ENCODE measurements at regions not wholly inside any gene's neighbourhood (a gene's known extent, or its start where the extent isn't known, plus 50 kb on each side); places are given as distances from the start of the nearest gene placed in this dataset.
"Not testable (repeated sequence)": the region's sequence is repeated elsewhere in the genome, so short reads cannot be mapped to it uniquely, and the experiment has no call there.

DNA sequence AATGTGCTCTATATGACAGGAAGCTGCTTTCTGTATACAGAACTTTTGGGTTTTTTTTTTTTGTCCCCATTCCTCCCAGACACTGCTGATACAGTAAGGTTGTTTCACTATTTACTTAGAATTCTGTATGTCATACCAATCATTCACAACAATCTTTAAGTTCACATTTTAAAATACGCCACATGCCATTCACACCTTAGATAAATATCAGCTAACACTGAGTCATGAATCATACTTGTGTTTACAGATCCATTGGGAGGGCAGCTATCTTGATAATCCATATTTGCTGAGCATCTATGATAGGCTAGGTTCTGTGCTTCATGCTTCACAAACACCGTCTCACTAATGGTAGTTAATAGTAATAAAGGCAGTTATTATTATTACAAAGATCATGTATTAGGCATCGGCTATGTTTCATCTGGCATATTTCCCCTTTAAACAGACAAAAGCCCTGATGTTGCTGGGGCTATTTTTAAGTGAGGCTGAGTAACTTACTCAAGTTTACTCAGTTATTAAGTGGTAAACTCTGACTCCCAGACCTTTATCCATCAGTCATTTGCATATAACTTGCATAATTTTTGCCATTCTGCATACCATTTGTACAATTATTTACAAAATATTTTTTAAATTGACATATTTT, 152.2 kb upstream of the HMHB1 start:
- DNase-seq = no peak

DNA sequence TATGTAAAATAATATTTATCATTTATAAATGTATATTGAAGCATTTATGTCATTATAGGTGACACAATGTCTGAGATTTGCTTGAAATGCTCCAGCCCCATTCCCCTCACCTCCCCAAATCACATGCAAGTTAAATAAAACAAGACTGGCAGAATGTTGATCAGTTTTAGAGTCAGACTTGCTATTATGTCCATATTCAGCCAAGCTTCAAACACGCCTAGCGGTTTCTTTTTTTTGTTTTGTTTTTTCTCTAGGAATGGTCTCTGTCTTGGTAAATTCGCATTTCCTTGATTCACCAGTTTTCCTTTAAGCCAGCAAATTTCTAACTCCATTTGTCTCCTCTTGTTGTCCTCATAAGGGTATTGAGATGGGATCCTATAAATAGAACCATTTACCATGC, 153.0 kb upstream of the HMHB1 start:
- DNase-seq = no peak

DNA sequence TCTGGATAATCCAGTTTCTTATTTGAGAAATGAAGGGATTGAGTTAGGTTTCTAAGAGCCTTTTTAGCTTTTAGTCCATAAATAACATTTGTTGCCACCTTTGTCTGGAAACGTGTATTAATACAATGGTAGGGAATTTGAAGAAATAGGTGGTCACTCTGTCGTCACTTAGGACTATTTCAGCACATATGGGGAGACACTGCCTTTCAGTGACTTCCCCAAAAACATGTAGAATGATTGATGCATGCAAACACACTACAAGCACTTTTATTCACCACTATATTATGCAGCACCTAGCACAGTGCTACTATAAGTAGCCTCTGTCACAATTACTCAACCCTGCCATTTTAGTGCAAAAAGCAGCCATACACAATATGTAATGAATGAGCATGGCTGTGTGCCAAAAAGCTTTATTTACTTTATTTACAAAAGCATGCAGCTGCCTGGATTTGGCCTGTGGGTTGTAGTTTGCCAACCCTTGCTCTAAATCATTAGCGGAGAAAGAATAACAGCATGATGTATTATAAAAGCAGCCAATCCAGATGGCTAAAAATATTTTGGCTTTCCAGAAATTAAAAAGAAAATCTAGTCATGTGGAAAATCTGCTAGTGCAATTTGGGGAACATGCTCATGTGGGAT, 154.2 kb upstream of the HMHB1 start:
- no peak for DNase-seq

DNA sequence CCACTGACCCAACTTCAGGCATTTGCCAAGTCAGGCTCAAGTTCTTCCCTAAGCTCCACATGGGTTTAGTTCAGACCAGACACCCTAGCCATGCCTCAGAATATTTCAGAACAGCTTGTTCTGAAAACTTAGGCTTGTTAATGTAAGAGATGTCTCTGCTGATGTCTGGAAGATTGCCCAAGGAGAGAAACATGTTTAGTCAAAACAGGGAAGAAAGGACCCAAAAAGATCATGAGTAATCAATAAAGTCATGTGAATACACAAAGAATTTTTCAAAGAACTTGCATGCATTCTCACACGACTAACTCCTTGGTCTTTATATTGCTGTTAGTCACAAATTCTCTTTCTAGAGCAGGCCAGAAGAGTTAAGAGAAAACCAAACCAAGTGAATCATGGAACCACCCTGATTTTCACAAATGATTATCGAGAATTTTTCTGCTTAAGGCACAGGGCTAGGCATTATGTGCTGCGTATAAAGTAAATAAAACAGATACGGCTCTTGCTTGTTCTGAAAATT, 158.1 kb upstream of the HMHB1 start:
- DNase-seq = no peak

DNA sequence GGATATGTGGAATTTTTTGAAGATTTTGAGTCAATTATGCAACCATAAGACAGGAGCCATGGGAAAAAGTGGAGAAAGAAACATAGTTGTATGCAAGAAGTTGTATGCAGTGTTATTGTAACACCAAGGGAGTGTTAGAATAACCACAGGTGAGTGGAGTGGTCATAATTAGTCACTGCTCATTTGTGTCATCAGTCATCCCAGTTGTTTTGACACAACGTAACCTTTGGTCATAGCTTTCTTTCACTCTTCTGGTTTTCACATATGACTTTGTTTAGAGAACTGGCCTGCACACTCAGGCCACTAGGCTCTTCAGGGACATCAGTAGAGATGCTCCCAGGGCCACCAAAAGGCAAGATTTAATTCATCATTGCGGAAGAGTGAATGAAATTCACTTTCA, 158.7 kb upstream of the HMHB1 start:
- no peak for DNase-seq

DNA sequence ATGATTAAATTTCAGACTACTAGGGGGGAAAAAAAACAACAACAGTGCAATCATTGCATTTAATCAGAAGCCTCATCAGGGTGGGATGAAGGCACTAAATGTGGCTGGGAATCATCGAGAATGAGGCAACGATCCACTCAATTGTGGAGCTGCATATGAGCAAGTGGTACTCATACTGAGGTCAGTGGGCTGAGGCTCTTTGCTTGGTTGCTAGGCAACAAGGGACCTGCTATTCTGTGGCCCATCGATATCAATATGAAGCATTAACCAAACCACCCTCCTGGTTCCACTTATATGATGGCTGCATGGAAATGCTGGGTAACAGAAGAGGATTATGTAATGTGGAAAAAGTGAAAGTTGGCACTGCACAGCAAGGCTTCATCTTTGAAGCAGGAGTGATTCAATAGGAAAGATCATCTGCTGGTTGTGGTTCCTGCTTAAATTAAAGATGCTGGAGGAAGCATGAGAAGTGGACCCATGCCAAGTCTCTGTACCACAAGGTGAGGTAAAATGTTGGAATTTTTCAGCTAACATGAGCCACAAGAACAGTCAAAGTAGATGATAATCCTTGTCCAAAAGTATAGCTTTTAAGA, 159.8 kb upstream of the HMHB1 start:
- DNase-seq = no peak

DNA sequence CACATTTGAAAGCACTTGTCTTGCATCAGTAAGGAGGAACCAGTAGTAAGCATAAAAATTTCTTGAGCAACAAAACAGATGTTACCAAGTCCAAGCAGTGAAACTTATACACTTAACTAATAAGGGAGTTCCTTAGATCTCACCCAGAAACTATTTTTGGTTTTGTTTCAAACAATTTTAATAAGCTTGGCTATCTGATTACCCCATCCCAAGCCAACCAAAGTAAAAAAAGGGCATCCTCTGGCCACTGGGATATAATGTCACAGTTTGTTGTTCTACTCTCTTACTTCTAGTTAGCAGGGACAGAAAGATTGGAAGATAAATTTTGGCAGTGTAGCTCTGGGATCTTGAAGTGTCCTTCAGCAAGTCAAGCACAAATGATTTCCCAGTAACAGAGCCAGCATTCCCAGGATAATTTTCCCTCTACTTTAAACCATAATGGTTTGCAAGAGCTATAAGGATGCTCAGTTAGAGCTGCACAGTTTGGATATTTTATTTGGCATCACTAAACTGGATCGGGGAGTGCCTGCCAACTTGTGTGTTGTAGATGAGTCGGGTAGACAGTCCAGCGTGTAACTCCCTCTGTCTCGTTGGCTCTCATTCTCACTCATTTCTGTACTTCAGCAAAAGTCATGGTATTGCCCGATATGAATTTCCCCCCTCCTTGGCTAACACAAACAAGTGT, 161.9 kb upstream of the HMHB1 start:
- no peak for DNase-seq

DNA sequence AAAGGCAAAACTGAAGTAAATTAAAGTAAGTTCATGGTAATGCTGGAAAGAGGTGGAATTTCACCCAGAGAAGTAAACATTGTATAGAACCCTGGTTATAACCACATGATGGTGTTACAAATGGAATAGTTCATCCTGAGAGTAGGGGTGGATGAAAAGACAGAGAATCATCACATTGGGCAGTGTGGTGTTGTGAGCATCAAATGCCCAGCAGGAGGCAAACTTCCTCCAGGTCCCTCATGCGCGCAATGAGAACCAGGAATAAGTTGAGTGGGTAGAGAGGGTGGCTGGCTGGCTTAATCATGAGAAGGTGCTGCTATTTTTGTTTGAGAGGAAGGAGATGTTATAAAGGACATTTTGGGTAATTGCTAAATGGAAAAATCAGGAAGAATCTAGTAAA, 163.3 kb upstream of the HMHB1 start:
- peak; percentile 11 for DNase-seq

DNA sequence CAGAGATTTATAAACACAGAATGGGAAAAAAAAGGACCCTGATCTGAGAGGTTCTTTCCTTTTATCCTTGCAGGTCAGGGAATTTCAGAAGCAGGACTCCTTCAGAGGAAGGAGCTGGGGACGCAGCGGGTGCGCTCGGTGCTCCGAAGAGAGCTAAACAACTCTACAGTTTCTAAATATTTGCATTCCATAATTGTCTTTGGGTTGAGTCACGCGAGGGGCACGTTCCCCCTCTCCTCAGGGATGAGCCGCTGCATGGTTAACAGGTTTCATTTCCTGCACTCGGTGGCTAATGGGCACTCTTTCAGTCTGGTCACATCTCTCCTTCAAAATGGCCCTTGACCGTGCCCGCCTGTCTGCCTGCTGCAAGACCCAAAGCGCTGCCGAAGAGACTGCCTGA, 165.0 kb upstream of the HMHB1 start:
- no peak for DNase-seq

DNA sequence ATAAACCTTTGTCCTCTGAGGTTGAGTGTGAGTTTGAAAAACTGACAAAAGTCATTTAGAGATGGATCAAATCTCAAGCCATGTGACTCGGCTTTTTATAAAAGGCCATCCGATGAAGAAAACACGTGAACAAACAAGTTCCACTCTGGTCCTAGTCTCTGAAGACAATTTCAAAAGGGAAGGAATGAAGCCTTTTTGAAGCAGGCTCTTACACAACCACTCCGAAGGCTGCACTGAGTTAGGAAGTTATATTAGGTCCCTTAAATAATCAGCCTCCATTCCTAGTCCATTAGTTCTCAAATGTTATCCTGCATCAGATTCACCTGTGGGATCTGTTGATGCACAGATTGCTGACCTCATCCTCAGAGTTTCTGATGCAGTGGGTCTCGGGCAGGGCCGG, 166.6 kb upstream of the HMHB1 start:
- no peak for DNase-seq

DNA sequence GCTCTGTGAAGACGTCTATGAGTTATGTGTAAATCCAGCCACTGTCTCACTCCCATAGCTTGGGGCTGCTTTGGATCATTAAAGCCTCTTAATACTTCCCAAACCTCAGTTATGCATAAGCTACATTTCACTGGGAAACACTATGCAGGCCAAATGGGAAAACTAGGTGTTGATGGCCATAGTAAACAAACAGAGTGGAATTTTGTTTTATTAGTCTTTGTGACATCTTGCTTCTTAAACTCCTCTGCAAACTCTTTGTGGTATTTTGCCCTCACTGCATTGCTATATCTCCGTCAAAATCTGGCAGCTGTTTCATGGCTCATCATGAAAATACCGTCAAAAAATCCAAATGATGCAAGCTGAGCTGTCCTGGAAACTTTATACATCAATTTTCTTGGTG, 167.2 kb upstream of the HMHB1 start:
- DNase-seq = no peak

DNA sequence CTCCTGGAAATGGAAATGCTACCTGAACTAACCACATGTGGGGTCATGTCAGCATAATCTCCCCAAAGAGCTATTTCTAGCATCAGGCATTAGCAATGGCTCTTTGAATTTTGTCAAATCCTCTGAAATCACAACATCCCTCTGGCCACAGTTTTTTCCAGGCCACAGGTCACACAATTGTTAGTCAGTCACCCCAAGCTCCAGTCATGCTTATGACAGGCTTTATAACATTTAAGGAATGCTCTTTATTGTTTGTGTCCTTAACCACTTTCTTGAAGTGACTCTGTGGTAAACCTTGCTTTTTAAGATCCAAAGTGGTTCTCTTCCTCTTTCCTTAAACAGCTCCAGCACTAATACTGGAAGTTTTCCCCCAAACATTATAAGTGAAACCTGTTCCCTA, 169.2 kb upstream of the HMHB1 start:
- no peak for DNase-seq

DNA sequence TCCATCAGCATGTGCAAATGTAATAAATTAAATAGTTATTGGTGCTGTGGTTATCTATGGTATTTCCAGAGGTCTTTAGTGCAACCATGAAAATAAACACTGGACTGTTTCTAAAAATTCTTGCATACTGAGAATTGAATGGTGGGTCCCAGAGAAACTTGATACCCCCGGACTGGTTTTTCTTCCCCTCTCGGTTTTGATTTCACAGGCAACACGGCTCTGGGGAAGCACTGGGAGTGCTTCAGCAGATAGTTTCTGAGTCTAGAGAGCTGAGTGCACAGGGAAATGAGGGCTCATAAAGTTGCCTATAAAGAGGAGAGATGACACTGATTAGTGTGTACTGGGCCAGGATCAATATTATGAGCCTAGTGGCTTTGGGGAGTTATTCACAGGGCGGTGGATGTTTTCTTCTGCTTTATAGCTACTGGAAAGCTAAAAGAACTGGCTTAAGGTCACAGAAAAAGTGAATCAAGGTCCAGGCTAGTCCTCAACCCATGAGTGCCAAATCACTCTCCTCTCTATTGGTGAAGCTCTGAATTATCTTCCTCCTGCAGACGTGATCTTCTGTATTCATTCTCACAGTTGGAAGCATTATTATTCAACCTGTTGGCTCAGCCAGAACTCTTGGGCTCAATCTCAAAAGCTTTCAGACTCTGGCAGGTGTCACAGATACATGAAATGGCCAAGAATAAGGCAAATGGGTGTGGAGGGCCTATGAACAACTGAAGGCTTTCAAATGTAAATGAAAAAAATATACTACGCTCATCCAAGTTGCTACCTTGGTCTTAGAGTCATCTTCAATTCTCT, 170.2 kb upstream of the HMHB1 start:
- no peak for DNase-seq

DNA sequence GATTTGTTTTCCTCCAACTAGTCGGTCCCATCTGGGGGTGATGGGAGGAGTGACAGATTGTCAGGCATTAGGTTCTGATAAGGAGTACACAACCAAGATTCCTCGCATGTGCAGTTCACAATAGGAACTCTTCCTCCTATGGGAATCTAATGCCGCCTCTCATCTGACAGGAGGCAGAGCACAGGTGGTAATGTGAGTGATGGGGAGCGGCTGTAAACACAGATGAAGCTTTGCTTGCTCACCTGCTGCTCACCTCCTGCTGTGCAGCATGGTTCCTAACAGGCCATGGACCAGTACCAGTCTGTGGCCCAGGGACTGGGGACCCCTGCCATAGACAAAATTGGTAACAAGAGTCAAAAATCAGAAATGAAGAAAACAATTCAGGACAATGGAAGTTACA, 173.3 kb upstream of the HMHB1 start:
- DNase-seq = no peak

DNA sequence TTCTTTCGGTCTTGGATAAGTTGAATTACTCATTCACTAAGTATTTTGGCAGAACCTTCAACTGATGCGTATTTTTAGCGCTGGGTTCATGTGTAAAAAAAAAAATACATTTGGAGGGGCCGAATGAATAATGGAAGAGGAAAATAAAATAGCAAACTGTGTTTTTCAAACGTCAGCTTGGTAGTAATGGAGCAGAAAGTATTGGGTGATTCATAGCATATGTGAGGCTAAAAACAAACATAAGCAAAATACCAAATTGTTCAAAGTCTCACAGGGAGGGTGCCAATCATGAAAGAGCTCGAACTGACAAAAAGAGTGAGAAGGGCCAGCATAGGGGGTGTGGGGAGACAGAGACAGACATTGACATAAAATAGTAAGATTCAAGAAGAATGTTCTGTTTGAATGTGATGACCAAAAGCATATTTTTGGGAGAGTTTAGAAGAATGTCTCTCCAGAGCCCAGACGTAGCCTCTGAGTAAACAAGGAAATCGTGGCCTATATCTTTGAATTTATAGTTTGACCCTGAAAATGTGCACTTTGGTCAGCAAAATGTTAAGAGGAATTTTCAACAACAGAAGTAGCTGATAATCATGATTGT, 174.9 kb upstream of the HMHB1 start:
- no peak for DNase-seq

DNA sequence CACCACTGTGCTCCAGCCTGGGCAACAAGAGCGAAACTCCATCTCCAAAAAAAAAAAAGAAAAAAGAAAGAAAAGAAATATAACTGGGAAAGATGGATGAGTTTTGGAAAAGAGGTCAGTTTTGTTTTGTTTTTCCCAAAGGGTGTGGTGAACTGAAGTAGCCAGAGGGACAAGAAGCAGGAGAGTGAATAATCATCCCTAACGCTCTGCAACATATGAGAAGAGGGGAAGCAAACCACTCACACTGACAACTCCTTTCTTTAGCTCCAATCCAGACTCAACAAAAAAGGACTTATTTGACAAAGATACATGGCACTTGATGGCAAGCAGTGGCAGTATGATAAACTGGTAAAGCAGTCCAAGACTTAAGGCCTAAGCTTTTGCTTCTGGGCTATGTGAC, 176.1 kb upstream of the HMHB1 start:
- DNase-seq = no peak

DNA sequence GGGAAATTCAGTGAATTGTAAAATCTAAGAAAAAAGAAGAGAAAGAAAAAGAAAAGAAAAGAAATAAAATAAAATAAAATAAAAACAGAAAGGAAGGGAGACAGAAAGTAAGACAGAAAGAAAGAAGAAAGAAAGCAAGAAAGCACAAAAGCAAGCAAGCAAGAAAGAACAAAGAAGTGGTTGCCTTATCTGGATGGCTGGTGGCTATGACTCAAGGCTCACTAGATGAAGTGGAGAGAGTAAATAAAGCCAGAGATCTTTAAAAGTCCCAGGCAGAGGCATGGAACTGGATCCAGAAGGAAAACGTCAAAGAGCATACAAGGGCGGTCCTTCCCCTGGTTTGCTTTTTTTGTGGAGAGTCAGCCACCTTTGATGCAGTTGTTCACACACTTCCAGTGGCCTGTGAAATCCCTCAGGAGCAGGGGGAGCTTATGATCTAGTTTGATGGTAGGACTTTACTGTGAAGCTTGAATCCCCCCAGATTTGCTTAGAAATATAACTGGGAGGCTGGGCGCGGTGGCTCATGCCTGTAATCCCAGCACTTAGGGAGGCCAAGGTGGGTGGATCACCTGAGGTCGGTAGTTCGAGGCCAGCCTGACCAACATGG, 176.7 kb upstream of the HMHB1 start:
- DNase-seq = no peak

DNA sequence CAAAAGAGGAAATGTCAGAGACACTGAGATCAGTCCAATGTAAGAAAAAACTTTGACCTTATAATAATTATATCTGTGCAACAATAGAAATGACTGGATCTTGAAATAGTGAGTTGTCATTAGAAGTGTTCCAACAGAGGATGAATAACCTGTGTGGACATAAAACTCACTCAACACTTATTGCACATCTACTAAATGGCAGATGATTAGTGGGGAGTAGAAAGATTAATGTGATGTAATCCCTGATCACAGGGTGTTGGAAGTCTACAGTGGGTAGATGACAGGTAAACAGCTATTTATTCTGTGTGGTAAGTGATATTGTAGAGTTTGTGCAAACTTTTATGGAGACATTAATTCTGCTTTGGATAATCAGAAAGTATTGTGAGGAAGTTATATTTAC, 177.3 kb upstream of the HMHB1 start:
- DNase-seq = no peak

DNA sequence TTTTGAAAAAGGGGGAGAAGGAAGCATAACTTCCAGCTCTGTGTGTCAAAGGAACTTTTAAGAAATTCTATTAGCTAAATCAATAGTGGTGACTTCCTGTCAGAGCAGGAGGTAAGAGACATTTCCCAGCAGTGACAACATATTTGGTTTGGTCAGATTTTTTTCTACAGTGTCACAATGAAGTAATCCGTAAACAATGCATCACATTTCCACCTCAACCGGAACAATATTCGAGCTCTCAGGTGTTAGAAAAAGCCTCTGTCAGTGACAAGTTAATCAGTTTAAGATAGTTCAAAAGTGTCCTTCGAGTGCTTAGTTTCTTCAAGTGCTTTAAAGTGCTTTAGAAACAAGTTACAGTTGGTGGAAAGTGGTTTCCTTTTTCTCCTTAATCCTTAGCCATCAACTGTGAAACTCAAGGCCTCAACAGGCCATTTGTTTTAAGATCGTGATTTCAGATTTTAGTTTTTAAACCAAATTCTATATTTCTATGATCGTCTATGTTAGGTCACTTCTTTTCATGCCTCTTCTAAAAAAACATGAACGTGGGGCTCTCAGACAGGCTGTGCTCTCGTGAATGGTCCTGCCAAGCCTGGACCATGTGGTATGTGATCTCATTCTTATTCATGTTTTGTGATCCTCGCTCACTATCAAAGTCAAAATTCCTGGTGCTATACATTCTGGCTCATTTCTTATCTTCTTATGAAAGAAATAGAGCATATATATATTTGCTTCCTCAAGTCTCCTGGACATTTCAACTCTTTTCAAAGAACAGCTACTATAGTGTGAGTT, 181.9 kb upstream of the HMHB1 start:
- DNase-seq = no peak

DNA sequence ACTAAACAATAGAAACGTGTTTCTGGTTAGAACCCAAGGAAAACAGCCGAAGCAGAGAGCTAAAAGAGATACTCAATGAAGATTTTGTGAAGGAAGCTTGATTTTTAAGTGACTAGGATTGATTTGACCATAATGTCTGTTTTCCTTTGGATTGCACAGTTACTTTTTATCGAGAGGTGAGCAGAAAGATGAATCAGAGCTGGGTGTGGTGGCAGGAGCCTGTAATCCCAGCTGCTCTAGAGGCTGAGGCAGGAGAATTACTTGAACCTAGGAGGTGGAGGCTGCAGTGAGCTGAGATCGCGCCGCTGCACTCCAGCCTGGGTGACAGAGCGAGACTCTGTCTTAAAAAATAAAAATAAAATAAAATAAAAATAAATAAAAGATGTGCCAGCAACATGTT, 186.9 kb upstream of the HMHB1 start:
- not testable (repeated sequence) for DNase-seq

DNA sequence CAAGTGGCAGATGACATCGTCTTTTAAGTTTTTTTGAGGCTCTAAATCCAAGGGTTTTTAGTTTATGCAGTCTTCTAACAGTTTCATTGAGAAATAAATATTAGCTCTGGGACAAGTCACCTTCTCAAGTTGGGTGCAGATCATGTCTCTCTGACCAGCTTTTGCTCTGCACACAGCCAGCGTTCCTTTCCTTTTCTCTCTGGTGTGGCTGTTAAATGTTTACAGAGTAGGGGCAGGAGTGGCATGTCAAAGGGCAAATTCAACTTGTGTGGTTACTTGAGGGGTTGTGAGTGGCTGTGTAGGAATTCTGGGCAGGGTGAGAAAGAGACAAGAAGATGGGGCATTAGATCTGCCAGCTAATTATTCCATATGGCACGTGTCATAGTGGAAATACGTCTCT, 187.5 kb upstream of the HMHB1 start:
- no peak for DNase-seq

All from CD4-positive, alpha-beta T cell treated with Interleukin-17A for 4 hours (primary cell).